HG03135 (cell line): ENCODE measurements at regions not wholly inside any gene's neighbourhood (a gene's known extent, or its start where the extent isn't known, plus 50 kb on each side); places are given as distances from the start of the nearest gene placed in this dataset.

Source experiments
- ATAC-seq: cut with Tn5 transposase; IDR thresholded peaks from one replicate; pipeline ENCODE4 v1.9.1; 2021; ENCODE audit warnings: mild to moderate bottlenecking, moderate library complexity; ENCODE audit not compliant: unreplicated experiment

DNA sequence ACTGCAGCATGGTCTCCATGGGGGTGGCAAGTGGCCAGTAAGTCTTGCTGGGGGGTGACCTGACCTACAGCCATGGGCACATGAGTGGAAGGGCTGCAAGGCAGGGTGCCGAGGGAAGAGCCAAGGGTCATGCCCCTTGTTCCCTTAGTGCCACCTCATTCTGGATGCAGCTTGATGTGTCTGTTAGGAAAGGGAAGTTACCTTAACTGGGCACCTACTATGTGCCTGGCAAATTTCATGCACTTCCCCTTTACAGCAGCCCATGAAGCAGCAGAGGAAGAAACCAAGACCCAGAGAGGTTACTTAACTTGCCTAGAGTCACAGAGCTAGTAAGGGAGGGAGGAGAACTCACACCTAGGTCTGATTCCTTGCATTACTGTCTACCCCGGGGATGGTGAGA, 174.0 kb downstream of the MRPL14 start:
- no peak for ATAC-seq

DNA sequence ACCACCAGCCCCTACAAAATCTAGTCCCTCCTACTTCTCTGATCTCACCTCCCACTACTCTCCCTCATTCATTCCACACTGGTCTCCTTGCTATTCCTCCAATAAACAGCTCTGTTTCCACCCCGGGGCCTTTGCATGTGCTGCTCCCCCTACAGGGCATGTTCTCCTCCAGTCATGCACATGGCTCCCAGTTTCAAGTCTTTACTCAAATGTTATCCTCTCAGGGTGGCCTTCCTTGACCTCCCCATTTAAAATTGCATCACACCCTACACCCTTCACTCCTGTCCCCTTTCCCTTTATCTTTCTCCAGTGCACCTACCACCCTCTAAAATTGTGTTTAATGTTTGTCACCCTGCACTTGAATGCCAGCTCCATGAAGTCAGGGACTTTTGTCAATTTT, 174.5 kb downstream of the MRPL14 start:
- ATAC-seq: no peak

DNA sequence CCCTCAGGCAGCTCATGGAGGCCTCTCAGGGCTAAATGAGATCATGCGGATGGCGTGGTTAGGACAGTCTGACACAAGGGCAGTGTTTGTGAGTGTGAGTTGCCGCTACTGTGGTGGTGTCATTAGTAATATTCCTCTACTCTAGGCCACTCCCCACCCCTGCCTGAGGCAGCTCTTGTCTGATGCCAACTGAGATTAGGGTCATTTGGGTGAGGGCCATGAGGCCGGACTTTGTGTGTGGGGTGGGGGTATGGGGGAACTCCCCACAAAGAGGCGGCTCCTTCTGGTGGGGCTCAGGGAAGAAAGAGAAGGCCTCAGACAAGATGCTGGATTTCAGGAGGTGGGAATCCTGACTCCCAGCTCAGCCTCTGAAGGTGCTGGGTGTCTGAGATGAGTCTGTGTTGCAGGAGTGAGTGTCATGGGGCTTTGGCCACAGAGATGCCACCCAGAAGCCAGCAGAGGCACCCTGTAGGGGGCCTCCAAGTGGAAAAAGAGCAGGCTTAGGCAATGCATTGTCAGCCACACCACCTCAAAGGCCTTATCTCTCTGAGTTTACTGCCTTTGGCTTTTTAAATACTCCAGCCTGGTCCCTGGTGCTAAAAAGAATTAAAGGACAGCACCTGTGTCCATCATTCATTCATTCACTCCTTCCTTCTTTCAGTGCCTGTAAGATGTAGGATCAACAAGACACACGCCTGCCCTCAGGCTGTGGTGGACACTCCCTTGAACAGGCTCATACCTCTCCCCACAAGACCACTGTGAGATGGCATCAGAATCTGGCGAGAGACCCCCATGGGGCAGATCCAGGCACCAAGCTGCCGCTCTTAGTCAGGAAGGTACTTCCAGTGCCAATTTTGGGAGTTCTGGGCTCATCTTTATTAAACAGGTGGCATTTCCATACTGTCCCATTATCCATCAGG, 175.2 kb downstream of the MRPL14 start:
- no peak for ATAC-seq

DNA sequence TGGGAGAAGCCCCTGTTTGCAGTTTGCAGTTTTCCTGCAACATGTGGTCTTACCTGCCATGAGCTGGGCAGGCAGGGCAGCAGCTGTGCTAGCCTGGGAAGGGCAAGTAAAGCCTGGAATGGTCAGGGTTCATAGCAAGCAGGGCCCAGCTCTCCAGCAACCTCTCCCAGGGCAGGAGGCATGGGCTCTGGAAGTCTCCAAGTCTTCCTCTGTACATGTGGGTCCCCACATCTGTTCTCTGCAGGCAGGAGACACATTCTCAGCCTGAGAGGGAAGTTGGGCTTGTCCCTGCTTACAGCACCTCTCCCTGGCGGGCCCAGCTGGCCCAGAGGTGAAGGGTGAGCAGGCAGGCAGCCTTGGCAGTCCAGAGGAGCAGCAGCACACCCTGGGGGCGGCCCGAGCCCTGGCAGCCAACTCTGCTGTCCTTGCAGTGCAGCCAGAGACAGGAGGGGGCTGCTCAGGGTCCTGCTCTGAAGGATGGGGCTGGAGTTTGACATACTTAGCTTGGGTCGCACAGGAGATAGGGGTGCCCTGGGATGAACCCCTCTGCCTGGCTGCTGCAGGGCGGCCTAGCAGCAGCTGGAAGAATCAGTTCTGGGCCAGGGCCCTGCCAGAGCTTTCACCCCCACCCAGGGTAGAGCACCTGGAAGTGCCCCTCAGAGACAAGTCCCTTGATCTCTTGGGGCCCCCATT, 176.0 kb downstream of the MRPL14 start:
- ATAC-seq: no peak

DNA sequence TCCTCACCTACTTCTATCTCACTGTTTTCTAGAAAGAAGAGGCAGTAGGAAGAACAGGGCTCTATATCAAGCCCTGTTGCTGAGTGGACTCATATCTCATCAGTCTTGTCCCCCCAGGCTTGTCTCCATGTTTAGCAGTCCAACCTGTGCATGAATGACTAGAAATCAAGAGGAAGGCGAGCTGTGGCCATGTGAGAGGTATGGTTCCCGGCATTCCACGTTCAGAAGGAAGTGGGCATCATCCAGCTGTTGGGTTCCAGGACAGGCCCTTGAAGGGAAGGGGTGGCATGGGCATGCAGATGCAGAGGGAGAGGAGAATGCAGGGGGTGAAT, 176.6 kb downstream of the MRPL14 start:
- ATAC-seq: no peak

DNA sequence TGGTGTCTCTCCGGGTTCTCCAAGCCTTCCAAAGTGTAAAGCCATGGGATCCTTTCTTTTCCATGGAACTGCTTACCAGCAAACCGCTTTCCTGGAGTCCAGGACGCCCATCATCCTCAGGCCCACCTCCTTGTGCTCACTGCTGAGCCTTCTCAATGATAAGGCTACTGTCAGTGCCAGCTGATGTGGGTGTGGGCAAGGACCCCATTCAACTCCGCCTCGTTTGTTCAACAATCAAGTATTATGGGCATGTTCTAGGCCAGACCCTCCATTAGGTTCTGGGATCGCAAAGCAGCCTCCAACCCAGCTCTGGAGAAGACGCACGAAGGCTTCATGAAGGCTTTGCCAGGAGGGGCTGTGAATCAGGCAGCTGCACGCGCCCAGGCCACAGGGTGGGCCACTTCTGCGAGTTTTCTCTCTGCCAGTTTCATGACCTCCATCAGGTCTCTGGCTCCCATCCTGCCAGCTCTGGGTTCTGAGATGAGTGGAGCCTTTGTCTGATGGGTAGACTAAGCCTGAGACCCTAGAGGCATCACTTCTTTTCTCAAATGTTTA, 177.1 kb downstream of the MRPL14 start:
- no peak for ATAC-seq

DNA sequence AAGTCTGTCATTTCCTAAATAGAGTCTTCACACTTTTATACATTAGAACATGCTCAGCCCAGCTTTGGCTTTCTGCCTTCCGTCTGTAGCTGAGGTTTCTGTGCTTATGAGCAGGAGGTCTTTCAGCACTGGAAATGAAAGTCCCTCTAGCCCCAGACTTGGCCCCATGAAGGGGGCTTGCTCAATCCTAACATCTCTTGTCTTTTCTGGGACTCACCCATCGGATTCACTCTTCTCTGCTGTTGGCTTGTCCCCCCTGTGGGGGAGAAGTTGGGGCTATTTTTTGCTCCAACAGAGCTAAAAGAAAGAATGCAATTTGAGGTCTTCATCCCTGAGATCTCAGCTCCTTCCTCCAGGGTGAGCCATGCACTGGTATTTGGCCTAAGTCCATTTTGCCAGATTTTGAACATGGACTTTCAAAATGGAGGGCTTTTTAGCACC, 177.7 kb downstream of the MRPL14 start:
- ATAC-seq: no peak

DNA sequence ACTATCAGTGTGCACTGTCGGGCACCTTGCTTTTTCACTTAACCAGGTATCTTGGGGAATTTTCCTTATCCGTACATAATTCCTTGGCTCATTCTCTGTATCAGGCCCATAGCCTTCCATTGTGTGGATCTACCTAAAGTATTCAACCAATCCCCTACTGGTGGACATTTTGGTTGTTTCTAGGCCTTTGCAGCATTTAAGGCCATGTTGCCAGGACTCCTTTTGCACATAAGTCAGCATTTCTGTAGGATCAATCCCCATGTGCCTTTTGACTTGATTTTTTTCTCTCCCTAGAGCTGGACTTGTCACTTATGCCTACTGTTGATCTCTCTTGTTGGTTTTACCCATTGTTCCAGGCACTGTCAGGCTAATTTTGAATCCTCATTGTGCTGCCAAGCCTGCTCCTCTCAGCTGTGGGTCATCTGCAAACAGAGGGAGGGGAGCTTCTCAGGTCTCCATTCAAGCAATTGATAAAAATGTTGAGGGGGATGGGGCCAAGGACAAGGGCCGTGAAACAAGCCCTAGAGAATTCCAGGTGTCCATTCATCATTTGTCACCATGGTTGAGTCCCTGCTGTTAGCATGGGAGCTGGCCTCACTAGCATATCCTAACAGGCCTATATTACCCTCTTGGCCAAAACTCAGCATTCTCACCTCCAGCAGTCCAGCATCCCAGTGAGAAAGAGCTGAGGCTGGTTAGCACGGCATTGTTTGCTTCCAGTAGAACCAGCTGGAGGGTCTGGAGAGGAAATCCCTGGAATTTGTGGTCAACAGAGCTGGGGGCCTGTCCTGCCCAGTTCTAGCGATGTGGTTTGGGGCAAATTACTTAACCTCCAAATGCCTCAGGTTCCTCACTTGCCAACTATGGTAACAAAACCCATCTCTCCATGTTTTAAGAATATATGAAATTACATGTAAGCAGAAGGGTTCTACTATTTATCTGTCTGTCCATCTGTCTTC, 178.4 kb downstream of the MRPL14 start:
- no peak for ATAC-seq

DNA sequence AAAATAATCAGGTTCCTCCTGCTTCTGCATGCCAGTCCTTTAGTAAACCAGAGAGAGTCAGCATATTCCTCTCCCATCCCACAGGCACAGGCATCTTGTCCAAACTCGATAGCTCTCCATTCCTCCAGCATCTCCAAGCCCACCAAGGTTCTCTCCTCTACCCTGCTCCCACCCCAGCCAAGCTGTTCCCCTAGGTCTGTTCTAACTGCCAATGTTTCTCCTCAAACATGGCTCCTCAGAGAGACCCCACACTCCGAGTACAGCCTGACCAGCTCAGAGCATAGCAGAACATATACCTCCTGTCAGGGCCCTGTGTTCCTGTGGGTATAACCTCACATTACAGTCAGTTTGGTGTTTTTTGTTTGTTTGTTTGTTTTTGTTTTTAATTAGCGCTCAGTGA, 177.8 kb downstream of the VEGFA start:
- no peak for ATAC-seq

DNA sequence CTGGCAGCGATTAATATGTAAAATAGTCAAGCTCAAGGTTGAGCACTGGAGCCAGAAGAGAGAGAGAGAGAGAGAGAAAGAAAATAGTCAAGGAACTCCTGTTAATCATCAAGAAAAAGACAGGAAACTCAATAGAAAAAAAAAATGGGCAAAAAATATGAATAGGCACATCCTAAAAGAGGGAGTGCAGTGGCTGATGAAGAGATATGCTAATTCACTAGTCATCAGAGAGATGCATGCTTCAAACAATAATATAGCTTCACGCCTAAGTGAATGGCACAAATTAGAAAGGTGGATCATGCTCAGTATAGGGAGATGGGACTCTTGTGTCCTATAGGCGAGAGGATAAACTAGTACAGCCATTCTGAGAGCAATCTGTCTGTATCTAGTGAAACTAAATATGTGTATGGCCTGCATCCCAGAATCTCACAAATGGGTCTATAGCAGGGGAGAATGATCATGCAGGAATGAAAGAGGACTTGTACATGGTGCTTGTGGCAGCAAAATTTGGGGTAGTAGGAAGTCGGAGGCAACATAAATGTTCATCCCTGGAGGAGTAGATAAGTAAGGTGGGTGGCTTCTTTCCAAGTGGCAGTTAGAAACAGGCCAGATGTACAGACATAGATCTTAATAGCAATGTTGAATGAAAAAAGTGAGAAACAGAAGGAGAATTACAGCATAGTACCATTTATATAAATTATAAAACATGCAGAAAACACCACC, 176.8 kb downstream of the VEGFA start:
- ATAC-seq: no peak

DNA sequence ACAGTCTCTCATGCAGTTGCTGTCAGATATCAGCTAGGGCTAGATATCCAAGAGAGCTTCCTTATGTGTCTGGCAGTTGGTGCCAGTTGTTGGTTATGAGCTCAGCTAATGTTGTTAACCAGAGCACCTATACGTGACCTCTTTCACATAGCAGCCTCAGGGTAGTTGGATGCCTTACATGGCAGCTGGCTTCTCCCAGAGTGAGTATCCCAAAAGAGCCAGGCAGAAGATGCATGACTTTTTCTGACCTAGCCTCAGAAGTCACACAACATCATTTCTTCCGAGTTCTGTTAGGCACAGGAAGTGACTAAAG, 175.7 kb downstream of the VEGFA start:
- ATAC-seq: no peak

DNA sequence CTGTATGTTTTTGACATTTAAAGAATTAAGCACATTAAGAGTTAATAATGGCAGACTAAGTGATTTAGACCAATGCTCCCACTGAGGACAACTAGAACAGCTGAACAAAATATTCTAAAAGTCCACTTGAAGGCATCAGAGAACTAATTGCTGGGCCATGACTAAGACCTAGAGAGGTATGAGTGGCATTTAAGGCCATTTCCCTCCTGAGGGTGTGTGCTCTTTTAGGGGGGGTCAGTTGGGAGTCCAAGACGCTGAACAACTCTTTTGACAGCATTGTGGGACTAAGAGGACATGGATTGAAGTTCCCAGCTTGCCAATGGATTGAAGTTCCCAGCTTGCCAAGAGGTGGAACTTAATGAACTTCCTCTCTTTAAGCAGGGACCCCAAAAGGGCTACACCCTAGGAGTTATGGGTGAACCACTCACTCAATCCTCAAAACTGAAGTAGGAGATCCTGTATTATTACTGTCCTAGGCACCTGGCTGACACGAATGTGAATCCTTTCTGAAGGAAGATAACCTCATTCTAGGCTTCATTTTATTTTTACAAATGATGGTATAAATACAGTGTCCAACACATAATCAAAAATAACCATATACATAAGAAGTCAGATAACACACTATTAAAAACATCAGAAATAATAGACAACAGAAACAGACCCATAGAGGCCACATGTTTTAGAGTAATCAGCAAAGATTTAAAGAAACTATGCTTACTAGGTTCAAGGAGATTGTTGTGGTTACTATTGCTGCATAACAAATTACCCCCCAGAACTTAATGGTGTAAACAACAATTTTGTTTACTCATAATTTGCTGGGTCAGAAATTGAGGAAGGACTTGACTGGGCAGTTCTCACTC, 175.1 kb downstream of the VEGFA start:
- no peak for ATAC-seq

DNA sequence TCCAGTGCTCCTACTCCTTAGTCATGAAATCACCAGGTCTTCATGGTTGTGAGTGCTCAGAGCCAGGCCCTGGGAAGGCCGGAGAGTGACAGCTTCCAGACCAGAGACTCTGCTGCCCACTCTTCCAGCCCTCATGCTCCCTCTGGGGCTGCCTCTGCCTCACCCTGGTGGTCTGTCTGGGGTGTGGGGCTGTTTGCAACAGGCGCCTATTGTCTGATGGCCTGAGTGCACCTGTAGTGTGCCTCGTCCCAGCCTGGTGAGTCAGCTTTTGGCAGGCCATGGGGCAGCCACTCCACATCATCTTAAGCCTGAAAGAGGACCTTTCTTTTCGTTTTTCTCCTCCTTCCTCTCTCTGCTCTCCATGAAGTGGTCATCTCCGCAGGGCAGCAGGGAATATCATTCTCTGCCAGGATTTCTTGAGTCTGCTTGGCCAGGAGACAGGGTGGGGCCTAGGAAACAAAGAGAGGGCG, 173.8 kb downstream of the VEGFA start:
- no peak for ATAC-seq

DNA sequence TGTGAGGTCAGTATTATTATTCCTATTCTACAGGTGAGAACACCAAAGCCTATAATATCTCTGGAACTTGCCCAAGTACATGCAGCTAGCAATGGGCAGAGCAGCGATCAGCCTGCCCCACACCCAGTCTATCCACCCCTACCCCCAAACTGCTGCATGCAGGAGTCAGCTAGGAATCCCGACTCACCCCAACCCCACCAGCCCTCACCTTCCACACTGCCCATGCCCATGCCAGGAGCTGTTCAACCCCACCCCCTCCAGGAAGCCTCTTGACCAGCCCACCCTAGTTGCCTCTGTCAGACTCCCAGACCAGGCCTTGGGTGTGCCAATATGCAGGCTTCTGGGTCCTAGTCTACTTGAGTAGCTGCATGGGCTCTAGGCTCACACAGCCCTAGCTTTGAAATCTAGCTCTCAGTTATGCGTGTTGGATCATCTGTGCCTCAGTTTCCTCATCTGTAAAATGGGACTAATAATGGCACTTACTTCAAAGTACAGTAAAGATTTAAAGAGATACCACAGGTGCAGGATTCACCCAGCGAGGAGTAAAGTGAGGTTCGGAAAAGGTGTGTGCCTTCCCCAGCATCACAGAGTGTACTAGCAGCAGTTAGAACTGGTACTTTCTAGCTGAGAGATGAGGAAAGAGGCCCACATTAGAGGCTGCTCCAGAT, 173.2 kb downstream of the VEGFA start:
- no peak for ATAC-seq

DNA sequence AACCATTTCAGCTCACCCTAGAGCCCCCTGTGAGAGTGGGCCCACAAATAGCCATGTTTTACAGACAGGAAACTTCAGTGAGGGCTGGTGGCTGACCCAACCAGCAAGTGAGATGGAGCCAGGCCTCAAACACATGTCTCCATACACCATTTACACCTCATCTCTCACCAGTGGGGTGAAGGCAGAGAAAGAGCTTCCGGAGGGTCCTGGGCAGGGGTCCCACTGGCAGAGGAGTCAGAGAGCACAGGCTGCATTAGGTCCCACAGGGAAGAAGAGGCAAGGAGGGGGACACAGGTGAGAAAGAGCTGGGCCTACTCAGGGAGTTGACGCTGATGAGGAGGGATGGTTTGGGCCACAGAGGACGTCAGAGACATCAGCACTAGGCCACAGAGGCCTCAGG, 172.6 kb downstream of the VEGFA start:
- no peak for ATAC-seq

DNA sequence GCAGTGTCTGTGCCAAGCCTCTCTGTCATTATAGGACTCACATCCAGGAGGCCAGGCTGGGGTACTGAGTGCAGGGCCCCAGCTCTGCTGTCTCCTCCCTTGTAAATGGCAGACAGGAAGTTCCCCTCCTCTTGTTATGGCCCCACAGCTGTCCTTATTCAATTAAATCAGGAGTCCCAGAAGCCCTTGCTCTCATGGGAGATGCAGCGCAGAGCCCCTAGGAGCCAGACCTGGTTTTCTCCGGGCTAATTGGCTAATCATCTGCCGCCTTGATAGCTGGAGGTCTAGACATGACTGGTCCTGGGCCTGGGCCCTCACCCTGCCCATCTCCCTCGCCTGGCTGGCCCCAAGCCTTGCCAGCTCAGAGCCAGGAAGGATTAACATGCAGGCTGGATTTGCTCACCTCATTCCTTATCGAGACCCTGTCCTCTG, 172.0 kb downstream of the VEGFA start:
- no peak for ATAC-seq

DNA sequence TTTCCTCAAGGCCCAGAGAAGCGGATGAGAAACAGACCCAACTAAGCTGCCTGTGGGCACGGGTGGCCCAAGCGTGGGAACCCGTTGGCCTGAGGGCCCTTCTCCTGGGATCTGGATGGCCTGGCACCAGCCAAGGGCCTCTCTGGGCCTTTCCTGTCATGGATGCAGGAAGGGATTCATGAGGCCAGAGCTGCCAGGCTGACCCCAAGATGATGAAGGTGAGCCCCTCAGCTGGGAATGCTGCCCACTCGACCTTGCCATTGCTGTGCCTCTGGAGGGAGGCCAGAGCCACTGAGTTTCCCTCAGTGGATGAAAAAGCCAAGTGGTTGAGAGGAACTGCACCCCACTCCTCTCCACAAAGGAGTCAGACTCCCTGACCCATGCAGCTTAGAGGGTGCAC, 171.2 kb downstream of the VEGFA start:
- no peak for ATAC-seq

DNA sequence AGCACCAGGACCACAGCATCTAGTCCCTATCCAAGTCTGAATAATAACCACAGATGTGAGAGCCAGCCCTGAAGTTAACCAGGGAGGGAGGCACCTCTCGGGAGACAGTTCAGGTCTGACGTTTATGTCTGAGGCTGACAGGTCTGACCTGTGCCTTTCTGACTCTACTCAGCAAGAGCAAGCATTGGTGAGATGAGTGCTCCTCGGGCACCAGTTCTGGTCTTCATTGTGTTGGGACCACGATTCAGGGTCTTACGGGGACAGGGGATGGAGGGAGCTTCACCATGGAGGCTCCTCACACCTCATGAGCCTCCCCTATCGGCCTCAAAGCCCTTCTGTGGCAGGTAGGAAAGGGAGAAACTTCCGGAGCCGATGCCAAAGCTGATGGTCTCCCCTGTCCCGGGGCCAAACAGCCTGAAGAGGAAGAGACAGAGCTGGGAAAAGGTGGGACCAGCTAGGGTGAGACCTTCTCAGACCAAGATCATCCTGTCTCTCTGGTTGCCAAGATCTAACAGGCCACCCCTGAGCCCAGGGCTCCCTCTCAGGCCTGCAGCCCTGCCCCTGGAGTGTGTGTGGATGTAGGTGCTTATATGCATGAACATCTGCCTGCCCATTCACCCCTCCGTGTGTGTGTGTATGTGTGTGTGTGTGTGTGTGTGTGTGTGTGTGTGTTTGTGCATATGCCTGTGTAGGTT, 170.5 kb downstream of the VEGFA start:
- ATAC-seq: no peak
